Stomach (tissue), 4 donors: ENCODE measurements at regions not wholly inside any gene's neighbourhood (a gene's known extent, or its start where the extent isn't known, plus 50 kb on each side); places are given as distances from the start of the nearest gene placed in this dataset.

Source experiments
- CTCF ChIP-seq, 7 experiments: fragments of 450-650 bp in 4 of 7; fragments of 200-600 bp in 3 of 7; sonication (generic) in 3 of 7; IDR thresholded peaks; one replicate each; pipeline ENCODE4 v1.5.1; 2016 to 2019; ENCODE audit warnings: antibody characterized with exemption in 7 of 7, control low read depth in 2 of 7, mild to moderate bottlenecking in 1 of 7
- POLR2A ChIP-seq, 4 donors: fragments of 450-650 bp; IDR thresholded peaks; one replicate each; pipeline ENCODE4 v1.6.1; 2016; ENCODE audit warnings: antibody characterized with exemption in 4 of 4, control low read depth in 2 of 4, mild to moderate bottlenecking in 1 of 4, moderate library complexity in 1 of 4
- POLR2AphosphoS5 ChIP-seq, 3 donors: sonication (generic); formaldehyde crosslinking; IDR thresholded peaks; one replicate each; pipeline ENCODE4 v1.6.1; 2016; ENCODE audit warnings: antibody characterized with exemption in 3 of 3

DNA sequence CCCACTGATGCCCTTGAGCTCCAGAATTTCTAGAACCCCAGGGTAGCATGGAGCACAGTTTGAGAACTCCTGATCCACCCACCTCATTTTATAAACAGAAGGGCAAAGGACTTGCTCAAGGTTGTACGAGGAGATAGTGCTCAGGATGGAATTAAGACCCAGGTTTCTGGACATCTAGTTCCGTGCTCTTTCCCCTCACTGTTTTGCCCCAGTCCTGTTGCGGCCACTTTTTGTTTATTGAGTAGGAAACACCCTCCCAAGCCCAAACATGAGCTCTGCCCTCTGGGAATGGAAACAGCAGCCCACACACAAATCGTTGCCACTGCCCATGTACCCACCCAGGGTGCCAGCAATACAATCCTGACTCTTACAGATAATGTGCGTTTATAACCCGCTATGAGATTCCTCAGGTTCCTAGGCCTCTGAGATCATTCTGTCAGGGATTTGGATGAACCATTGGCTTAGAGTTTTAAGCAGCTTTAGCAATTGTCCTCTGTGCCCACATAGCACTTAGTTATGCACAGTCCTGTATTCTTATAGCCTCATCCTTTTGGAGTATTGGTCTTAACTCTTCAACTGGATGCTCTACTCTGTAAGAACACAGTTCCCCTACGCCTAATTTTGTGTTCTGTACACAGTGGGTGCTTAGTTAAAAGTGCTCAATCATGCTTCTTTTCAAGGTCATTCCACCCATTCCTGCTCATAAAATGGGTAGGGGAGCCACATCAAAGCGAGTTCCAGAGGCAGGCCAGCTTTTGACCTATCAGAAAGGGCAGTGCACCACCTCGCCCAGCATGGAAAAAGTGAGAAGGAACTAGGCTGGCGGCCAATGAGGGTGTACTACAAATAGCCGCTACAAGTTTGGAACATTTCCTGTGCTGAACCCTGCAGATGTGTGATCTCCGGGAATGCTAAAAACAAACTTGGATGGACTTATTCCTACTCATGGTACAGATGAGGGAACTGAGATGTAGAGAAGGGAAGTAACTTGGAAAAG is 60.3 kb upstream of the IGFBP2 start:
- no peak for TF ChIP-seq POLR2A (IDR thresholded peaks at IDR 0.05)
- TF ChIP-seq CTCF (IDR thresholded peaks at IDR 0.05): no peak
- peak; percentile 55 to 75 (median 73) for TF ChIP-seq POLR2AphosphoS5 (IDR thresholded peaks at IDR 0.05)
